ENCODE measurements at regions not wholly inside any gene's neighbourhood (a gene's known extent, or its start where the extent isn't known, plus 50 kb on each side); places are given as distances from the start of the nearest gene placed in this dataset.

- TF ChIP-seq CTCF (conservative IDR thresholded peaks at IDR 0.05) (no peak), ZFX (IDR thresholded peaks at IDR 0.05) (no peak)
These were observed 108.7 kb upstream of the EFNA5 start for GRCh38 chr5:107779437-107779836.
